ENCODE measurements at regions not wholly inside any gene's neighbourhood (a gene's known extent, or its start where the extent isn't known, plus 50 kb on each side); places are given as distances from the start of the nearest gene placed in this dataset.

DNA sequence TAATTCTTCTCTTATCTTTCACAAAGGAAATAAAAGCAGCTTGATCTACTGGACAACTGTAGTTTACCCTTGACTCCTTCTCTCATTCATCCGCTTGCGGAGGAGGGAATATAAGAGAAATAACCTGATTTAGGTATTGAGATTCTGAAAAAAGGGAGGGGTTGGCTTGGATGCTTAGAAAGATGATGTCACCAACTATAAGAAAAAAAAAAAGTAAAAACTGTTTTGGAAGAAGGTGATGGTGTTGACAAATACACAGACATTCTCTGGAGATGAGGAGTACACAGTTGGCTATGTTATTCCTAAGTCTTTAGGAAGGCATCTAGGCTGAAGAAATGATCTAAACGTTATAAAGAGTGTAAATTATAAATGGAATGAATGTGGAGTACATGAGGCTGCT lies 103.3 kb downstream of the TMEM114 start:
- TF ChIP-seq RAD21 (IDR thresholded peaks at IDR 0.05; ENCODE audit: low read depth) = no peak
- no peak for TF ChIP-seq POLR2AphosphoS5 (IDR thresholded peaks at IDR 0.05; ENCODE audit: low read depth, low read length)
- TF ChIP-seq POLR2A (IDR thresholded peaks at IDR 0.05; ENCODE audit: borderline replicate concordance, extremely low read depth, insufficient read depth, insufficient read length) = no peak
- TF ChIP-seq, protein P1, sequence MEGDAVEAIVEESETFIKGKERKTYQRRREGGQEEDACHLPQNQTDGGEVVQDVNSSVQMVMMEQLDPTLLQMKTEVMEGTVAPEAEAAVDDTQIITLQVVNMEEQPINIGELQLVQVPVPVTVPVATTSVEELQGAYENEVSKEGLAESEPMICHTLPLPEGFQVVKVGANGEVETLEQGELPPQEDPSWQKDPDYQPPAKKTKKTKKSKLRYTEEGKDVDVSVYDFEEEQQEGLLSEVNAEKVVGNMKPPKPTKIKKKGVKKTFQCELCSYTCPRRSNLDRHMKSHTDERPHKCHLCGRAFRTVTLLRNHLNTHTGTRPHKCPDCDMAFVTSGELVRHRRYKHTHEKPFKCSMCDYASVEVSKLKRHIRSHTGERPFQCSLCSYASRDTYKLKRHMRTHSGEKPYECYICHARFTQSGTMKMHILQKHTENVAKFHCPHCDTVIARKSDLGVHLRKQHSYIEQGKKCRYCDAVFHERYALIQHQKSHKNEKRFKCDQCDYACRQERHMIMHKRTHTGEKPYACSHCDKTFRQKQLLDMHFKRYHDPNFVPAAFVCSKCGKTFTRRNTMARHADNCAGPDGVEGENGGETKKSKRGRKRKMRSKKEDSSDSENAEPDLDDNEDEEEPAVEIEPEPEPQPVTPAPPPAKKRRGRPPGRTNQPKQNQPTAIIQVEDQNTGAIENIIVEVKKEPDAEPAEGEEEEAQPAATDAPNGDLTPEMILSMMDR (IDR thresholded peaks at IDR 0.05 in 2 of 3, conservative IDR thresholded peaks at IDR 0.05 in 1 of 3; ENCODE audit: borderline replicate concordance in 1 of 3, insufficient read depth in 1 of 3, low read depth in 2 of 3, low read length in 2 of 3) = no peak
- TF ChIP-seq EZH2 (IDR thresholded peaks at IDR 0.05) = no peak
- TF ChIP-seq JUND (IDR thresholded peaks at IDR 0.05) = no peak
- TF ChIP-seq SP1 (IDR thresholded peaks at IDR 0.05; ENCODE audit: low read depth) = no peak
- no peak for TF ChIP-seq EZH2phosphoT487 (IDR thresholded peaks at IDR 0.05; ENCODE audit: borderline replicate concordance)
- TF ChIP-seq, protein P2, sequence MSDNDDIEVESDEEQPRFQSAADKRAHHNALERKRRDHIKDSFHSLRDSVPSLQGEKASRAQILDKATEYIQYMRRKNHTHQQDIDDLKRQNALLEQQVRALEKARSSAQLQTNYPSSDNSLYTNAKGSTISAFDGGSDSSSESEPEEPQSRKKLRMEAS (IDR thresholded peaks at IDR 0.05) = no peak
- no peak for TF ChIP-seq CEBPB (IDR thresholded peaks at IDR 0.05; ENCODE audit: low read depth)
- TF ChIP-seq SIN3A (IDR thresholded peaks at IDR 0.05; ENCODE audit: low read depth) = no peak
- TF ChIP-seq FOSL1 (IDR thresholded peaks at IDR 0.05; ENCODE audit: low read depth) = no peak
- TF ChIP-seq EGR1 (IDR thresholded peaks at IDR 0.05; ENCODE audit: low read depth) = no peak

Measured in HCT116 (cell line).